Activated CD4-positive, alpha-beta T cell treated with anti-CD3 and anti-CD28 coated beads, Interleukin-2, amount 50 U/mL, for 16 hours (primary cell): ENCODE measurements at regions not wholly inside any gene's neighbourhood (a gene's known extent, or its start where the extent isn't known, plus 50 kb on each side); places are given as distances from the start of the nearest gene placed in this dataset.
"Not testable (repeated sequence)": the region's sequence is repeated elsewhere in the genome, so short reads cannot be mapped to it uniquely, and the experiment has no call there.

Source experiments
- DNase-seq: peaks from one replicate; pipeline ENCODE4 v3.0.0-alpha.2; 2020

- no peak for DNase-seq
Observed at GRCh38 chr9:25830381-25830780, 152.1 kb upstream of the TUSC1 start.

GRCh38 chr9:25827626-25828025, 149.4 kb upstream of the TUSC1 start:
- no peak for DNase-seq

GRCh38 chr9:25816439-25816838, 138.2 kb upstream of the TUSC1 start:
- DNase-seq: no peak

- DNase-seq: no peak
Observed at GRCh38 chr9:25814023-25814422, 135.8 kb upstream of the TUSC1 start.

GRCh38 chr9:25813478-25813877, 135.2 kb upstream of the TUSC1 start:
- no peak for DNase-seq

GRCh38 chr9:25808554-25808953, 130.3 kb upstream of the TUSC1 start:
- DNase-seq: no peak

- no peak for DNase-seq
Observed at GRCh38 chr9:25804856-25805255, 126.6 kb upstream of the TUSC1 start.

- DNase-seq: not testable (repeated sequence)
Observed at GRCh38 chr9:25801989-25802388, 123.7 kb upstream of the TUSC1 start.

- no peak for DNase-seq
Observed at GRCh38 chr9:25773805-25774204, 95.6 kb upstream of the TUSC1 start.

- DNase-seq: no peak
Observed at GRCh38 chr9:25755951-25756350, 77.7 kb upstream of the TUSC1 start.

- DNase-seq: no peak
Observed at GRCh38 chr9:25752398-25752797, 74.2 kb upstream of the TUSC1 start.

- no peak for DNase-seq
Observed at GRCh38 chr9:25742256-25742655, 64.0 kb upstream of the TUSC1 start.

GRCh38 chr9:25733336-25733982, 55.2 kb upstream of the TUSC1 start:
- DNase-seq: no peak

GRCh38 chr9:25731895-25732794, 53.9 kb upstream of the TUSC1 start:
- not testable (repeated sequence) for DNase-seq
